AG09309 (cell line): ENCODE measurements at regions not wholly inside any gene's neighbourhood (a gene's known extent, or its start where the extent isn't known, plus 50 kb on each side); places are given as distances from the start of the nearest gene placed in this dataset.
"Not testable (repeated sequence)": the region's sequence is repeated elsewhere in the genome, so short reads cannot be mapped to it uniquely, and the experiment has no call there.

ENCODE experiments used
- DNase-seq: peaks from one replicate; pipeline ENCODE4 v3.0.0-alpha.2; 2010; ENCODE audit warnings: low read depth
- H3K4me3 ChIP-seq: 2 replicates; pipeline ENCODE4 v1.5.1; 2011; ENCODE audit warnings: mild to moderate bottlenecking, low read depth, low read length, moderate library complexity; ENCODE audit not compliant: control insufficient read depth
- CTCF ChIP-seq: IDR thresholded peaks from 2 replicates; pipeline ENCODE4 v1.5.1; 2011; ENCODE audit warnings: mild to moderate bottlenecking, low read depth, low read length, inconsistent platforms; ENCODE audit not compliant: insufficient read depth, control insufficient read depth; ENCODE audit errors: missing control alignments

GRCh38 chr20:47964149-47964548, 178.9 kb upstream of the SULF2 start:
- no peak for TF ChIP-seq CTCF
- no peak for DNase-seq
- H3K4me3 ChIP-seq: no peak overlapping the region

GRCh38 chr20:47963022-47963421, 177.7 kb upstream of the SULF2 start:
- no peak for DNase-seq
- no peak overlapping the region for H3K4me3 ChIP-seq
- no peak for TF ChIP-seq CTCF

GRCh38 chr20:47962286-47962963, 177.1 kb upstream of the SULF2 start:
- no peak overlapping the region for H3K4me3 ChIP-seq
- no peak for TF ChIP-seq CTCF
- no peak for DNase-seq

GRCh38 chr20:47960769-47961541, 175.7 kb upstream of the SULF2 start:
- DNase-seq: no peak
- H3K4me3 ChIP-seq: no peak overlapping the region
- TF ChIP-seq CTCF: no peak

- DNase-seq: no peak
- no peak for TF ChIP-seq CTCF
- no peak overlapping the region for H3K4me3 ChIP-seq
These were observed 175.0 kb upstream of the SULF2 start for GRCh38 chr20:47960277-47960676.

GRCh38 chr20:47957989-47958801, 172.9 kb upstream of the SULF2 start:
- not testable (repeated sequence) for H3K4me3 ChIP-seq
- peak; percentile 49 for DNase-seq

- no peak for DNase-seq
- no peak for TF ChIP-seq CTCF
- H3K4me3 ChIP-seq: no peak overlapping the region
These were observed 171.9 kb upstream of the SULF2 start for GRCh38 chr20:47957135-47957534.
